ENCODE measurements at regions not wholly inside any gene's neighbourhood (a gene's known extent, or its start where the extent isn't known, plus 50 kb on each side); places are given as distances from the start of the nearest gene placed in this dataset.
"Not testable (repeated sequence)": the region's sequence is repeated elsewhere in the genome, so short reads cannot be mapped to it uniquely, and the experiment has no call there.

- not testable (repeated sequence) for ATAC-seq (ENCODE audit: insufficient read depth, low read depth); H3K36me3 ChIP-seq (ENCODE audit: insufficient read depth, low read length); H2AFZ ChIP-seq (ENCODE audit: low read depth, low read length); H3K27ac ChIP-seq (ENCODE audit: low read length); H3K4me2 ChIP-seq (ENCODE audit: insufficient read depth, low read length); DNase-seq; H3K4me1 ChIP-seq (ENCODE audit: insufficient read depth, low read length); H3K79me2 ChIP-seq (ENCODE audit: insufficient read depth, low read length); H4K20me1 ChIP-seq (ENCODE audit: insufficient read depth, low read length); H3K9ac ChIP-seq (ENCODE audit: low read depth, low read length); H3K4me3 ChIP-seq (ENCODE audit: low read depth in 1 of 2, low read length in 2 of 2); H3K27me3 ChIP-seq (ENCODE audit: insufficient read depth, low read length, poor library complexity)
- peaks cover 45% of the 10 kb centered on the region for H3K9me3 ChIP-seq (ENCODE audit: insufficient read depth, low read length, severe bottlenecking)
These were observed 102.9 kb upstream of the TPTE start for GRCh38 chr21:10418250-10419048.

GRCh38 chr21:10421199-10421598 lies 100.2 kb upstream of the TPTE start:
- not testable (repeated sequence) for H3K79me2 ChIP-seq (ENCODE audit: insufficient read depth, low read length); H3K36me3 ChIP-seq (ENCODE audit: insufficient read depth, low read length)
- peaks cover 41% of the 10 kb centered on the region for H3K9me3 ChIP-seq (ENCODE audit: insufficient read depth, low read length, severe bottlenecking)

GRCh38 chr21:10421601-10422000 lies 99.8 kb upstream of the TPTE start:
- not testable (repeated sequence) for H3K79me2 ChIP-seq (ENCODE audit: insufficient read depth, low read length)

More at GRCh38 chr21:10421199-10421598, 100.2 kb upstream of the TPTE start:
- not testable (repeated sequence) for H3K27ac ChIP-seq (ENCODE audit: low read length); H3K4me2 ChIP-seq (ENCODE audit: insufficient read depth, low read length); DNase-seq; H3K9ac ChIP-seq (ENCODE audit: low read depth, low read length); H2AFZ ChIP-seq (ENCODE audit: low read depth, low read length); H3K4me3 ChIP-seq (ENCODE audit: low read depth in 1 of 2, low read length in 2 of 2); ATAC-seq (ENCODE audit: insufficient read depth, low read depth); H4K20me1 ChIP-seq (ENCODE audit: insufficient read depth, low read length); H3K4me1 ChIP-seq (ENCODE audit: insufficient read depth, low read length); H3K27me3 ChIP-seq (ENCODE audit: insufficient read depth, low read length, poor library complexity)

GRCh38 chr21:10424097-10424886 lies 97.1 kb upstream of the TPTE start:
- not testable (repeated sequence) for H3K4me1 ChIP-seq (ENCODE audit: insufficient read depth, low read length); ATAC-seq (ENCODE audit: insufficient read depth, low read depth); H2AFZ ChIP-seq (ENCODE audit: low read depth, low read length); H3K27ac ChIP-seq (ENCODE audit: low read length); H4K20me1 ChIP-seq (ENCODE audit: insufficient read depth, low read length); H3K79me2 ChIP-seq (ENCODE audit: insufficient read depth, low read length); H3K36me3 ChIP-seq (ENCODE audit: insufficient read depth, low read length); H3K4me3 ChIP-seq (ENCODE audit: low read depth in 1 of 2, low read length in 2 of 2); H3K27me3 ChIP-seq (ENCODE audit: insufficient read depth, low read length, poor library complexity); H3K9ac ChIP-seq (ENCODE audit: low read depth, low read length); DNase-seq; H3K4me2 ChIP-seq (ENCODE audit: insufficient read depth, low read length)
- H3K9me3 ChIP-seq (ENCODE audit: insufficient read depth, low read length, severe bottlenecking): peaks cover 43% of the 10 kb centered on the region

More at GRCh38 chr21:10421601-10422000, 99.8 kb upstream of the TPTE start:
- not testable (repeated sequence) for H3K4me1 ChIP-seq (ENCODE audit: insufficient read depth, low read length); H3K4me2 ChIP-seq (ENCODE audit: insufficient read depth, low read length); H3K27ac ChIP-seq (ENCODE audit: low read length); H2AFZ ChIP-seq (ENCODE audit: low read depth, low read length); H4K20me1 ChIP-seq (ENCODE audit: insufficient read depth, low read length); H3K27me3 ChIP-seq (ENCODE audit: insufficient read depth, low read length, poor library complexity); DNase-seq; H3K9ac ChIP-seq (ENCODE audit: low read depth, low read length); H3K4me3 ChIP-seq (ENCODE audit: low read depth in 1 of 2, low read length in 2 of 2); ATAC-seq (ENCODE audit: insufficient read depth, low read depth); H3K36me3 ChIP-seq (ENCODE audit: insufficient read depth, low read length)
- H3K9me3 ChIP-seq (ENCODE audit: insufficient read depth, low read length, severe bottlenecking): peaks cover 39% of the 10 kb centered on the region

GRCh38 chr21:10424887-10425145 lies 96.6 kb upstream of the TPTE start:
- DNase-seq: not testable (repeated sequence)

GRCh38 chr21:10425856-10426255 lies 95.5 kb upstream of the TPTE start:
- H4K20me1 ChIP-seq (ENCODE audit: insufficient read depth, low read length): no peaks in the 10 kb centered on the region
- H3K4me2 ChIP-seq (ENCODE audit: insufficient read depth, low read length): no peak overlapping the region
- no peak for TF ChIP-seq CTCF (IDR thresholded peaks at IDR 0.05; ENCODE audit: borderline replicate concordance, extremely low read depth, low read length, poor library complexity, severe bottlenecking)
- no peak for TF ChIP-seq EZH2 (IDR thresholded peaks at IDR 0.05; ENCODE audit: borderline replicate concordance, low read depth, low read length, severe bottlenecking)
- peaks cover 35% of the 10 kb centered on the region for H3K9me3 ChIP-seq (ENCODE audit: insufficient read depth, low read length, severe bottlenecking)
- H2AFZ ChIP-seq (ENCODE audit: low read depth, low read length): no peak overlapping the region
- H3K27me3 ChIP-seq (ENCODE audit: insufficient read depth, low read length, poor library complexity): no peaks in the 10 kb centered on the region
- no peak overlapping the region for H3K4me3 ChIP-seq (ENCODE audit: low read depth in 1 of 2, low read length in 2 of 2)
- H3K27ac ChIP-seq (ENCODE audit: low read length): no peak overlapping the region
- no peaks in the 10 kb centered on the region for H3K36me3 ChIP-seq (ENCODE audit: insufficient read depth, low read length)
- no peaks in the 10 kb centered on the region for H3K4me1 ChIP-seq (ENCODE audit: insufficient read depth, low read length)
- ATAC-seq (ENCODE audit: insufficient read depth, low read depth) (no peak), DNase-seq (no peak)
- H3K9ac ChIP-seq (ENCODE audit: low read depth, low read length): no peak overlapping the region
- no peaks in the 10 kb centered on the region for H3K79me2 ChIP-seq (ENCODE audit: insufficient read depth, low read length)

More at GRCh38 chr21:10424887-10425145, 96.6 kb upstream of the TPTE start:
- ATAC-seq (ENCODE audit: insufficient read depth, low read depth); H3K36me3 ChIP-seq (ENCODE audit: insufficient read depth, low read length); H3K4me3 ChIP-seq (ENCODE audit: low read depth in 1 of 2, low read length in 2 of 2); H3K4me2 ChIP-seq (ENCODE audit: insufficient read depth, low read length); H3K27me3 ChIP-seq (ENCODE audit: insufficient read depth, low read length, poor library complexity); H2AFZ ChIP-seq (ENCODE audit: low read depth, low read length); H3K27ac ChIP-seq (ENCODE audit: low read length); H4K20me1 ChIP-seq (ENCODE audit: insufficient read depth, low read length); H3K79me2 ChIP-seq (ENCODE audit: insufficient read depth, low read length); H3K4me1 ChIP-seq (ENCODE audit: insufficient read depth, low read length); H3K9ac ChIP-seq (ENCODE audit: low read depth, low read length): not testable (repeated sequence)
- peaks cover 39% of the 10 kb centered on the region for H3K9me3 ChIP-seq (ENCODE audit: insufficient read depth, low read length, severe bottlenecking)

GRCh38 chr21:10426812-10427211 lies 94.6 kb upstream of the TPTE start:
- ATAC-seq (ENCODE audit: insufficient read depth, low read depth); H3K27me3 ChIP-seq (ENCODE audit: insufficient read depth, low read length, poor library complexity); H3K4me2 ChIP-seq (ENCODE audit: insufficient read depth, low read length); H3K4me1 ChIP-seq (ENCODE audit: insufficient read depth, low read length); H3K9ac ChIP-seq (ENCODE audit: low read depth, low read length); H4K20me1 ChIP-seq (ENCODE audit: insufficient read depth, low read length); DNase-seq; H2AFZ ChIP-seq (ENCODE audit: low read depth, low read length); H3K4me3 ChIP-seq (ENCODE audit: low read depth in 1 of 2, low read length in 2 of 2); H3K79me2 ChIP-seq (ENCODE audit: insufficient read depth, low read length); H3K36me3 ChIP-seq (ENCODE audit: insufficient read depth, low read length); H3K27ac ChIP-seq (ENCODE audit: low read length): not testable (repeated sequence)
- H3K9me3 ChIP-seq (ENCODE audit: insufficient read depth, low read length, severe bottlenecking): peaks cover 44% of the 10 kb centered on the region
